ENCODE measurements at regions not wholly inside any gene's neighbourhood (a gene's known extent, or its start where the extent isn't known, plus 50 kb on each side); places are given as distances from the start of the nearest gene placed in this dataset.

GRCh38 chr14:65352964-65353530 is 59.5 kb upstream of the FUT8 start:
- TF ChIP-seq JUND (IDR thresholded peaks at IDR 0.05; ENCODE audit: low read depth), result 0 out of 2 replicates have a peak, but pooled peaks have one; percentile 47
- DNase-seq (ENCODE audit: low read depth in 1 of 2, low spot score in 1 of 2), result peak in 1 of 2 experiments; percentile 56
- in situ Hi-C loops (cut with HindIII; ENCODE audit: low pct_unique_long_range_greater_than_20kb, low sequenced_read_pairs), result no loop called here

GRCh38 chr14:65354131-65354530 is 58.4 kb upstream of the FUT8 start:
- no peak for TF ChIP-seq JUND (IDR thresholded peaks at IDR 0.05; ENCODE audit: low read depth)
- in situ Hi-C loops (cut with HindIII; ENCODE audit: low pct_unique_long_range_greater_than_20kb, low sequenced_read_pairs), result no loop called here
- no peak for DNase-seq (ENCODE audit: low read depth in 1 of 2, low spot score in 1 of 2)

GRCh38 chr14:65354715-65355114 is 57.8 kb upstream of the FUT8 start:
- in situ Hi-C loops (cut with HindIII; ENCODE audit: low pct_unique_long_range_greater_than_20kb, low sequenced_read_pairs), result no loop called here
- TF ChIP-seq JUND (IDR thresholded peaks at IDR 0.05; ENCODE audit: low read depth), result no peak
- no peak for DNase-seq (ENCODE audit: low read depth in 1 of 2, low spot score in 1 of 2)

GRCh38 chr14:65356327-65356836 is 56.1 kb upstream of the FUT8 start:
- peak in 1 of 2 experiments; percentile 50 for DNase-seq (ENCODE audit: low read depth in 1 of 2, low spot score in 1 of 2)
- no peak for TF ChIP-seq JUND (IDR thresholded peaks at IDR 0.05; ENCODE audit: low read depth)
- in situ Hi-C loops (cut with HindIII; ENCODE audit: low pct_unique_long_range_greater_than_20kb, low sequenced_read_pairs), result no loop called here

GRCh38 chr14:65357113-65357512 is 55.4 kb upstream of the FUT8 start:
- DNase-seq (ENCODE audit: low read depth in 1 of 2, low spot score in 1 of 2), result no peak
- no peak for TF ChIP-seq JUND (IDR thresholded peaks at IDR 0.05; ENCODE audit: low read depth)
- in situ Hi-C loops (cut with HindIII; ENCODE audit: low pct_unique_long_range_greater_than_20kb, low sequenced_read_pairs), result no loop called here

GRCh38 chr14:65357689-65358088 is 54.8 kb upstream of the FUT8 start:
- in situ Hi-C loops (cut with HindIII; ENCODE audit: low pct_unique_long_range_greater_than_20kb, low sequenced_read_pairs), result no loop called here
- no peak for TF ChIP-seq JUND (IDR thresholded peaks at IDR 0.05; ENCODE audit: low read depth)
- DNase-seq (ENCODE audit: low read depth in 1 of 2, low spot score in 1 of 2), result no peak

DNA sequence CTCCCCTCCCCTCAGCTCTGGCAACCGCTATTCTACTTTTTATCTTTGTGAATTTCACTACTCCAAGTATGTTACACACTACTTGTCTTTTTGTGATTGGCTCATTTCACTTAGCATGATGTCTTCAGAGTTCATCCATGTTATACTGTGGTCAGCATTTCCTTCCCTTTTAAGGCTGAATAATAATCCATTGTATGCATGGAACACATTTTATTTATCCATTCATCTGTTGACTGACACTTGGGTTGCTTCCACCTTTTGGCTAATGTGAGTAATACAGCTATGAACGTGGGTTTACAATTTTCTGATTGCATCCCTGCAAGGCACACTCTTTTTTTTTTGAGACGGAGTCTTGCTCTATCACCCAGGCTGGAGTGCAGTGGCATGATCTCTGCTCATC is 53.0 kb upstream of the FUT8 start:
- peak in 1 of 2 experiments; percentile 49 for DNase-seq (ENCODE audit: low read depth in 1 of 2, low spot score in 1 of 2)
- no peak for TF ChIP-seq JUND (IDR thresholded peaks at IDR 0.05; ENCODE audit: low read depth)

GRCh38 chr14:65360144-65360784 is 52.3 kb upstream of the FUT8 start:
- no peak for DNase-seq (ENCODE audit: low read depth in 1 of 2, low spot score in 1 of 2)
- in situ Hi-C loops (cut with HindIII; ENCODE audit: low pct_unique_long_range_greater_than_20kb, low sequenced_read_pairs), result no loop called here
- TF ChIP-seq JUND (IDR thresholded peaks at IDR 0.05; ENCODE audit: low read depth), result no peak

More for the DNA sequence above, 53.0 kb upstream of the FUT8 start:
- in situ Hi-C loops (cut with HindIII; ENCODE audit: low pct_unique_long_range_greater_than_20kb, low sequenced_read_pairs), result no loop called here

- TF ChIP-seq JUND (IDR thresholded peaks at IDR 0.05; ENCODE audit: low read depth), result no peak
- in situ Hi-C loops (cut with HindIII; ENCODE audit: low pct_unique_long_range_greater_than_20kb, low sequenced_read_pairs), result no loop called here
- DNase-seq (ENCODE audit: low read depth in 1 of 2, low spot score in 1 of 2), result no peak
Observed at GRCh38 chr14:65361920-65362319, 50.6 kb upstream of the FUT8 start.

All from T47D (cell line).